ENCODE measurements at regions not wholly inside any gene's neighbourhood (a gene's known extent, or its start where the extent isn't known, plus 50 kb on each side); places are given as distances from the start of the nearest gene placed in this dataset.

GRCh38 chr1:38222891-38223290 lies 176.3 kb upstream of the POU3F1 start:
- TF ChIP-seq, protein P1, sequence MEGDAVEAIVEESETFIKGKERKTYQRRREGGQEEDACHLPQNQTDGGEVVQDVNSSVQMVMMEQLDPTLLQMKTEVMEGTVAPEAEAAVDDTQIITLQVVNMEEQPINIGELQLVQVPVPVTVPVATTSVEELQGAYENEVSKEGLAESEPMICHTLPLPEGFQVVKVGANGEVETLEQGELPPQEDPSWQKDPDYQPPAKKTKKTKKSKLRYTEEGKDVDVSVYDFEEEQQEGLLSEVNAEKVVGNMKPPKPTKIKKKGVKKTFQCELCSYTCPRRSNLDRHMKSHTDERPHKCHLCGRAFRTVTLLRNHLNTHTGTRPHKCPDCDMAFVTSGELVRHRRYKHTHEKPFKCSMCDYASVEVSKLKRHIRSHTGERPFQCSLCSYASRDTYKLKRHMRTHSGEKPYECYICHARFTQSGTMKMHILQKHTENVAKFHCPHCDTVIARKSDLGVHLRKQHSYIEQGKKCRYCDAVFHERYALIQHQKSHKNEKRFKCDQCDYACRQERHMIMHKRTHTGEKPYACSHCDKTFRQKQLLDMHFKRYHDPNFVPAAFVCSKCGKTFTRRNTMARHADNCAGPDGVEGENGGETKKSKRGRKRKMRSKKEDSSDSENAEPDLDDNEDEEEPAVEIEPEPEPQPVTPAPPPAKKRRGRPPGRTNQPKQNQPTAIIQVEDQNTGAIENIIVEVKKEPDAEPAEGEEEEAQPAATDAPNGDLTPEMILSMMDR (IDR thresholded peaks at IDR 0.05): no peak
- TF ChIP-seq POLR2A (IDR thresholded peaks at IDR 0.05): no peak

All from adrenal gland (tissue), 5 donors.